NCI-H2029 treated with DMSO at 0.1 percent for 48 hours (cell line): ENCODE measurements at regions not wholly inside any gene's neighbourhood (a gene's known extent, or its start where the extent isn't known, plus 50 kb on each side); places are given as distances from the start of the nearest gene placed in this dataset.

Experiments used
- DNase-seq: peaks from one replicate; lab custom pipeline; 2025; lab: John Stamatoyannopoulos, UW

GRCh38 chr4:163622379-163623035 is 128.0 kb downstream of the TMA16 start:
- no peak for DNase-seq

GRCh38 chr4:163623787-163624186 is 129.3 kb downstream of the TMA16 start:
- DNase-seq: no peak

- no peak for DNase-seq
Measured at GRCh38 chr4:163624727-163625126, 130.2 kb downstream of the TMA16 start.

GRCh38 chr4:163631288-163631687 is 136.8 kb downstream of the TMA16 start:
- DNase-seq: no peak

- no peak for DNase-seq
Measured at GRCh38 chr4:163638909-163639308, 144.4 kb downstream of the TMA16 start.

- no peak for DNase-seq
Measured at GRCh38 chr4:163649557-163650091, 155.1 kb downstream of the TMA16 start.

- DNase-seq: no peak
Measured at GRCh38 chr4:163651761-163652160, 157.3 kb downstream of the TMA16 start.

- no peak for DNase-seq
Measured at GRCh38 chr4:163654621-163655020, 160.1 kb downstream of the TMA16 start.

- no peak for DNase-seq
Measured at GRCh38 chr4:163660636-163661035, 166.1 kb downstream of the TMA16 start.

GRCh38 chr4:163662768-163663167 is 168.3 kb downstream of the TMA16 start:
- DNase-seq: no peak

GRCh38 chr4:163663454-163664225 is 169.2 kb downstream of the TMA16 start:
- no peak for DNase-seq

- no peak for DNase-seq
Measured at GRCh38 chr4:163665101-163665500, 170.6 kb downstream of the TMA16 start.

- no peak for DNase-seq
Measured at GRCh38 chr4:163665521-163666331, 171.2 kb downstream of the TMA16 start.

GRCh38 chr4:163666332-163666873 is 171.9 kb downstream of the TMA16 start:
- no peak for DNase-seq

- DNase-seq: no peak
Measured at GRCh38 chr4:163672751-163673150, 178.3 kb downstream of the TMA16 start.

- DNase-seq: no peak
Measured at GRCh38 chr4:163673848-163674697, 179.6 kb downstream of the TMA16 start.

- no peak for DNase-seq
Measured at GRCh38 chr4:163679189-163679588, 184.7 kb downstream of the TMA16 start.

- DNase-seq: no peak
Measured at GRCh38 chr4:163680386-163681098, 186.1 kb downstream of the TMA16 start.

- no peak for DNase-seq
Measured at GRCh38 chr4:163681208-163681821, 186.8 kb downstream of the TMA16 start.

- no peak for DNase-seq
Measured at GRCh38 chr4:163688856-163689255, 194.4 kb downstream of the TMA16 start.
